Loucy (cell line): ENCODE measurements at regions not wholly inside any gene's neighbourhood (a gene's known extent, or its start where the extent isn't known, plus 50 kb on each side); places are given as distances from the start of the nearest gene placed in this dataset.

Experiments
- CTCF ChIP-seq: fragments of 200-600 bp; sonication (generic); conservative IDR thresholded peaks from 2 replicates; pipeline ENCODE4 v1.5.1; 2014; ENCODE audit warnings: mild to moderate bottlenecking, antibody characterized with exemption, low read length
- EZH2phosphoT487 ChIP-seq: fragments of 200-600 bp; IDR thresholded peaks from 2 replicates; pipeline ENCODE4 v1.6.1; 2018; ENCODE audit warnings: antibody characterized with exemption, mild to moderate bottlenecking, moderate library complexity, borderline replicate concordance

- TF ChIP-seq CTCF (no peak), EZH2phosphoT487 (no peak)
Observed at GRCh38 chr5:12392246-12392645, 488.0 kb upstream of the CTNND2 start.
